Left ventricle myocardium superior (tissue), 1 donor: ENCODE measurements at regions not wholly inside any gene's neighbourhood (a gene's known extent, or its start where the extent isn't known, plus 50 kb on each side); places are given as distances from the start of the nearest gene placed in this dataset.
A peak's percentile ranks its signal among the peaks of the same experiment; 100 is the strongest.

ENCODE experiments used
- ATAC-seq: fragments of 200-7000 bp; cut with Tn5 transposase; one replicate; pipeline ENCODE4 v1.9.1; 2020; ENCODE audit warnings: mild to moderate bottlenecking, moderate library complexity
- DNase-seq: peaks from one replicate; pipeline ENCODE4 v3.0.0-alpha.2; 2020
- intact Hi-C: fragments of 100-400 bp; cut with micrococcal nuclease; formaldehyde crosslinking; loops from one replicate; pipeline ENCODE4 v1.11.0; 2022
- donor health status: DM: no; HTN: yes; CAD: no; lungs with severe emphysema.

DNA sequence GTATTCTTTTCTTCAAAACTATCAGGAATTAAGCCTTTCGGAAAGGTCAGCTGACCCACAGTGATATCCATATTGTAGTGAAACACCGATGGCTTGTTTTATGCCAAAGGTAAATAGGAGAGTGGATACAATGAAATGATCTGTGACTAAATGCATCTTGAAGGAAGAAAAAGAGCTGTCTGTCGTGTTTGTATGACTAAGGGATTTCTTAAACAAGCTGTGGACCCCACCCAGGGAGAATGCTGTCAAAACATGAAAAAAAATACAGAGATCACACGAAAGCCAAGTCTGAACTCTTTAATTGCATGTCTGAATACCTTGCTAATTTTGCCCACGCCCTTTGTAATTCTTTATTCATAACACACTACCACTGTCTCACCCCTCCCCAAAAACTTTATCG is 286.4 kb upstream of the WWC1 start:
- DNase-seq (no peak), ATAC-seq (no peak)
- intact Hi-C loops = no loop called here

GRCh38 chr5:168005936-168006335 is 285.5 kb upstream of the WWC1 start:
- ATAC-seq (no peak), DNase-seq (no peak)
- intact Hi-C loops = no loop called here

- intact Hi-C loops = no loop called here
- DNase-seq = no peak
- ATAC-seq = peak; percentile 75
These were observed 284.9 kb upstream of the WWC1 start for GRCh38 chr5:168006456-168007130.

- ATAC-seq (no peak), DNase-seq (no peak)
- intact Hi-C loops = no loop called here
These were observed 284.2 kb upstream of the WWC1 start for GRCh38 chr5:168007286-168007685.

GRCh38 chr5:168008555-168008954 is 282.9 kb upstream of the WWC1 start:
- no peak for DNase-seq
- intact Hi-C loops = no loop called here
- no peak for ATAC-seq

DNA sequence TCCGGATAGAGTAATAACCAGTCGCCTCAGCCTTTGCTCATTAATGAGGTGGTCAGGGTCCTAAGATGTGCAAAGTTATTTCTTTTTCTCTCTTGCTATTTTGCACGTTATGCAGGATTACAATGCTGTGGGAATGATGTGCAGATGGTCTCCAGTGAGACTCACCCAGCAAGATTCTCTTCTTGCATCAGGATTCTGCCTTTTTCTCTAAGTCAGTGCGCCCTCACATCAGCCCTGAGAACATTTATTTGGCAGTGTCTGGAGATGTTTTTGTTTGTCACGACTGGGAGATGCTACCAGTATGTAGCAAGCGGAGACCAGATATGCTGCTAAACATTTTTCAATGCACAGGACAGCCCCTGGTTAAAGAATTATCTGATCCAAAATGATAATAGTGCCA is 280.3 kb upstream of the WWC1 start:
- intact Hi-C loops = no loop called here
- no peak for DNase-seq

GRCh38 chr5:168012006-168012405 is 279.4 kb upstream of the WWC1 start:
- ATAC-seq = peak; percentile 34
- DNase-seq = no peak
- intact Hi-C loops = no loop called here

More for the DNA sequence above, 280.3 kb upstream of the WWC1 start:
- ATAC-seq = no peak

DNA sequence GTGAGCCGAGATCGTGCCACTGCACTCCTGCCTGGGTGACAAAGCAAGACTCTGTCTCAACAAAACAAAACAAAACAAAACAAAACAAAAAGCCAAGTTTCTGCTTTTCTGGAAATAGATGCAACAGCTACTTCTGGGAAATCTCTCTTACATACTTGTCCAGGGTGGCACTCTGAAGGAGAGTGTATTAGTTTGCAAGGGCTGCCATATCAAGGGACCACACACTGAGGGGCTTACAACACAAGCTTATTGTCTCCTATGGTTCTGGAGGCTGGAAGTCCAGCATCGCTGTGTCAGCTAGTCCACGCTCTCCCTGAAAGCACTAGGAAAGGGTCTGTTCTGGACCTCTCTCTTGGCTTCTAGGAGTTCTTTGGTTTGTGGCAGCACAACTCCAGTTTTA is 277.9 kb upstream of the WWC1 start:
- ATAC-seq (no peak), DNase-seq (no peak)

DNA sequence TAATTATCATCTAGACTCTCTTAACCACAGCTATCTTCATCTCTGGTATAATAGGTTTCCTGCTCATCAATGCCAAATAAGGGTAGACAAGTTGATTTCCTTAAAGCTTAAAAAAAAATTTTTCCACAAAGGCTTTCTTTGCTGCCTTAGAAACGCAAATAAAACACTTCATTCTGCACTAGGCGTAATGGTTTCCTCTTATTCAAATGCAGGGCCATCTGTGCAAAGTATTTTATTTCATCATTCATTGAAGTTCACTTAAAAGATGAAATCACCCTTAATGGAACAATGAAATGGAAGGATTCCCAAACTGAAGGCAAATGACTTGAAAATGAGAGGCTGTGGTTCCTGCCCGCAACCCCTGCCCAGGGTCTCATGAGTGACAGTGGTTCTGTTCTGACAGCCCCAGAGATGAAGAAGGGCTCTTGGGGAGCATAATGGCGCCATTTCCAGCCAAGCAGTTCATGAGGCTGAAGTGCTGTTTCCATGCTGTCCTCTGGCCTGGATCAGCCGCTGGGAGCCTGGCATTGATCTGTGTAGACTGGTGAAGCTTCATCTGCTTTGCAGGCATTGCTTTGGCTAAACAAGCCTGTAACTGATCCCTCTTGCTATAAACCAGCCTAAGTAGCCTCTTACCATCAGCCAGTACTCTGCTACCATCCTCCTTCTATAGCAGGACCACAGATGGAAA is 276.9 kb upstream of the WWC1 start:
- intact Hi-C loops = no loop called here
- DNase-seq (no peak), ATAC-seq (no peak)

More for the DNA sequence above, 277.9 kb upstream of the WWC1 start:
- intact Hi-C loops = no loop called here

DNA sequence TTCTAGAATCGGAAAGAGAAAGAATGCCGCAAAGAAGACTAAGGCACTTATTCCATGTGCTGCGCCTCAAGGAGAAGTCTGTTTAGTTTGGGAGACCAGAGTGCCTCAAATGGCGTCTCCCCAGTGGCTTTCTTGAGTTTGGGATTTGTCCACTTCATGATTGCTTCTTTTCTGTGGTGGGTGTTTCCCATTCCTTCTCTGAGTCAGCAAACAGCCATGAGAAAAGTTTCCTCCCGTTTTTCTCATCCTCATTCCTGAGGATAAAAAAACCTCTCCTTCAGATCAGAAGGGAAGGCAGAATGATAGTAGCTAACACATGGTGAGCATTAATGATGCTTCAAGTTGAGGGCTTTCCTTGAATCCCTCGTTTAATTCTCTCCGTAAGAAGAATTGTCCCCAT is 275.9 kb upstream of the WWC1 start:
- ATAC-seq = no peak

GRCh38 chr5:168017313-168017712 is 274.1 kb upstream of the WWC1 start:
- ATAC-seq = no peak
- no peak for DNase-seq
- intact Hi-C loops = no loop called here

More for the DNA sequence above, 275.9 kb upstream of the WWC1 start:
- intact Hi-C loops = no loop called here
- no peak for DNase-seq

DNA sequence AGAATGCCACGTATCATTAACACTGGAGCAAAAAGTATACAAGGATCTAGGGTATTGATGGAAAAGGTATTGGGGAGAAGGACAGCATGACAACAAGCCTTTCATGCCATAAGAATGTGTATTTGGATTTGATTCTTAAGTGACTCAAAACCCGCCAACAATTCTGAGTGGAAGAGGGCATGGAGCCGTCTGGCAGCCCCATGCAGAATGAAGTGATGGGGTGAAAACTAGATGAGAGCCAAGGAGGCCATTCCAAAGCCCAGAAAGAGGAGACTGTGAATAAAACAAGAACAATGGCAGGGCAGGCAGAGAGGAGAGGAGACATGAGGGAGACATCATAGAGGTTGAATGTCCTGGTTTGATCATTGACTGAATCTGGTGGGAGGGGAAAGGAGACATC is 272.3 kb upstream of the WWC1 start:
- intact Hi-C loops = no loop called here
- ATAC-seq (no peak), DNase-seq (no peak)

DNA sequence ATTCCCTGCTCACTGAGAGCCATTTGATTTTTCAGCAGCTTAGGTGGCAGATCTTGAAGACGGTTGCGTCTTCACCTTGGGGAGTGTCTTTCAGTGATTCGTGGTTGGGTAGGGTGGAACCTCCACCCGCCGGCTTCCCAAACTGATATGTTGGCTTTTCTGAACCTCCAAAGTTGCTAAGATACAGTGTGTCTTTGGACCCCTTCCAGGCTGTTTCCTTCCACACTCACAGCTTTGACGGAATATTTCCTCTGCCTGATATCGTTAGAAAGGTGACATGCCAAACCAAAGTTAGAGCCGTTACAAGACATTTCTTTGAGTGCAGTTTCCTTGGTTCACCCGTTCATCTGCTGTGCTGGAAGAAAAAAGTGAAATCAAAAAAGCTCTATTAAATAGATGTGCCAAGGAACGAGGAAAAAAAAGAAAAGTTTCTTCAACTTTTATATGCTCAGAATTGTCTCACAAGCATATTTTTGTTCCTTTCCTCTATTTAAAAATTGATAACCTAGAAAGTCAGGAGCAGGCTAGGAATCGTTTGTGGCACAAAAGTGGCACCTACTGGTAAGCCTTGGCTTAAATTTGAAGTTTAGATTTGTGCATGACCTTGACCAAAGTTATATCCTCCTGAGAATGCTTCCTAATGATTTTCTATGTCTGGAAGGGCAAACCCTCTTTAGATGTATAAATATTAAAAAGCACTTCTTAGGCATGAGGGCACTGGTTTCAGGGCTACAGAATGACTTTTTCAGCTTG is 270.7 kb upstream of the WWC1 start:
- ATAC-seq (peak; percentile 19), DNase-seq (no peak)
- intact Hi-C loops = loop anchor here (10.0 kb wide), 1 partner anchor 296 kb away; no protein-coding TSS in a partner anchor

DNA sequence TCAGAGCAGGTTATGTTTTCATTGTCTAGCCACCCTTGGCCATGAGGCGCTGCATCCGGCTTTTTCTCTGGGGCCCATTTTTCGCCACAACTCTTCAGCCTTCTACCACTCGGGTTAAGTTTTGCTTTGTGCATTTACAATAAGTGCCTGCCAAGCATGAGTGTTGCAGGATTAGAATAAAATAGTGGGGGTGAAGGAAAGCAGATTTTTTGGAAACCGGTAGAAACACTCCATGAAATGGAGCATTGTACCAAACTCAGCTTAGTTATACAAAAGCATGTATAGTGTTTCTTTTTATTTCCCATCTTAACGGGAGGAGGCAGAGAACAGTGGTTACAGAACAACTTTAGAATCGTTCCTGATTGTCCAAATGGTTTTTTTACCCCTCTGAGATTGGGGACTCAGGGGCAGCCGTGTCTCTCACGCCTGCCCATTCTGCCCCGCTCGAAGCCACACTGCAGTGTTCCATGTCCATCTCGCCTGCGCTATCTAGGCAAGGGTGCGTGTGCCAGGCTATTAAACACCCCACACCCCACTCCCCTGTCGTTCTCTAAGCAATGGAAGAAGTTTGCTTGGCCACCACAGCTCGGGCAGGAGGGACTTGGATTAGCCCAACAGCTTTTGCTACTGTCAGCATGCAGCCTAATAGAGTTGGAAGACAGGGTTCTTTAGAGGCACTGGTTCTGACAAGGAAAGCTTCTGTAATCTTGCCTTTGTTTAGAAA is 268.8 kb upstream of the WWC1 start:
- ATAC-seq (peak; percentile 73), DNase-seq (peak; percentile 35)
- intact Hi-C loops = loop anchor here (10.0 kb wide), 1 partner anchor 298 kb away; no protein-coding TSS in a partner anchor

DNA sequence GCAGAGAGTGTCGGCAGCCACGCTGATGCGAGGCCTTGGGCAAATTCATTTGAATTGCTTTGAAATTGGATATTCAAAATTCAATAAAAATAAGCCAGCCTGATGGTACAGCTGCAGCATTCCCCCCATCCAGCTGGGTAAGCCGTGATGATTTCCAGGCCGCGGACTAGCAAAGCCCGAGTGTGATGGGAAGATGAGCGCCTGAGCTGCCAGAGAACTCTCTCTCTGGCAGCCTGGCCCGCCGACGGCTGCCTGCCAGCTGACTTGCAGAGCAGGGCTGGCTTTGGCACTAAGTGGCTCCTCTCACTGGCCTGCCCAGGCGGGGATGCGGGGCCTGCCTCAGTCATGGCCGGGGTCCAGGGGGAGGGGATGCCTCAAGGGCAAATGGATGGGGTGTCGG is 268.3 kb upstream of the WWC1 start:
- intact Hi-C loops = loop anchor here (10.0 kb wide), 1 partner anchor 298 kb away; no protein-coding TSS in a partner anchor
- peak; percentile 89 for ATAC-seq

DNA sequence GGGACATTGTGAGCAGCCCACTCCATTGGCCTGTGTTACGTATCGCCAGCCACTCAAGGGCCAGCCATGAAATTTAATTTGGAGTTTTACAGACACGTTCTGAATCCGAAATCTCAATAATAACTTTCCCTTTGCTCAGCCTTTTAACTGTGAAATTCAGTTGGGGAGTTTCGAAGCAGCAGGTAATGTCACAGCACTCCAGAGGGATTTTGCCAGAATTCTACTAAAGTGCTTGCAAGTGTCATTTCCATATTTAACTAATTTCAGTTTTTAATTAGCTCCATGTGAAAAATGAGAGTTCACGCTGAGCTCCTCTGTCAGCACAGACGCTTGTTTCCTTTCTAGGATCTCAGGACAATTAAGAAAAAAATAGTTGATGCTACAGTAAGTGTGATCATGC is 267.1 kb upstream of the WWC1 start:
- DNase-seq = no peak
- no peak for ATAC-seq
- intact Hi-C loops = loop anchor here (10.0 kb wide), 1 partner anchor 300 kb away; no protein-coding TSS in a partner anchor

More for the DNA sequence above, 268.3 kb upstream of the WWC1 start:
- DNase-seq = peak; percentile 87

DNA sequence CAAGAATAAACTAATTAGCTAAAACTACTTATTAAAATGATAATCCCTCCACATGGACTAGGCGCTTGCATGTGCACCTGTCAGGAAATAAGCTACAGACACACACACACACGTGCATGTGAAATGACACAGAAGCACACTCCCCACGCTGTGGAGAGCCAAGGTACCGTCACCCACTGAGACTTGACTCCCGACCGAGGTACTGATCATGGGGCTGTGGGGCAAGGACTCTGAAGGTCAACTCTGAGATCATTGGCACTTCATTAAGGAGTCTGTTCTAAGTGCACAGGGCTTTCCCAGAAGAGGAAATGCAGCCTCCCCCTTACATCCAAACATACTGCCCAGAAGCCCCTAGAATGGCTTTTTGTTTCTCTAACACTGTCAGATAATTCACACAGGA is 264.4 kb upstream of the WWC1 start:
- intact Hi-C loops = loop anchor here (10.0 kb wide), 1 partner anchor 302 kb away; no protein-coding TSS in a partner anchor
- no peak for DNase-seq

DNA sequence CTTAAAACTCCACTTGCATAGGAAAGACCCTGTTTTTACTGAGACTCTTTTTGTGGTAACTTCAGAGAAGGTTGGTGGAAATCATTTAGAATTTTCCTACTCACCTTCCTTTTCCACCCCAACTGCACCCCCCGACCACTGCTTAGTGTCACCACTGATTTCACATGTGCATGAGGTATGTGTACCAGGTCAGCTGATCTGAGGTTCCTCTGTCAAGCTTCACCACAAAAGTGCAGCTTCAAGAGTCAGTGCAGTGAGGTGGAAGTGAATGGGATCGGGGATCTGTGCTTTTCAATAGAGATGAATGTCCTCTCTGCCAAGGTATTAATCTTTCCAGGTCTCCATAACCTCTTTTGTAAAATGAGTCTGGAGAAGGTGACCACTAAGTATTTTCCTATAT is 260.5 kb upstream of the WWC1 start:
- intact Hi-C loops = no loop called here
- ATAC-seq = no peak
- DNase-seq = no peak

More for the DNA sequence above, 264.4 kb upstream of the WWC1 start:
- ATAC-seq = peak; percentile 31

- DNase-seq = no peak
- ATAC-seq = no peak
- intact Hi-C loops = no loop called here
These were observed 259.8 kb upstream of the WWC1 start for GRCh38 chr5:168031614-168032013.
